H1 (cell line): ENCODE measurements at regions not wholly inside any gene's neighbourhood (a gene's known extent, or its start where the extent isn't known, plus 50 kb on each side); places are given as distances from the start of the nearest gene placed in this dataset.

Experiments used
- CTCF ChIA-PET: fragments of 300-600 bp; sonication (Branson Sonifier 250); formaldehyde crosslinking; loops from one replicate; lab custom pipeline; 2021; ENCODE audit not compliant: partially characterized antibody; lab: Charles Lee
- POLR2A ChIA-PET: fragments of 300-600 bp; sonication (Branson Sonifier 250); formaldehyde crosslinking; loops from one replicate; lab custom pipeline; 2021; ENCODE audit warnings: inconsistent platforms; ENCODE audit not compliant: partially characterized antibody; lab: Charles Lee
- DNase-seq, 2 experiments: peaks; one replicate each; pipeline versions ENCODE4 v3.0.0 to v3.0.0-alpha.2; 2010 to 2022; ENCODE audit warnings: low spot score in 2 of 2, low read depth in 1 of 2, mixed read lengths in 1 of 2
- FAIRE-seq: peaks from 2 replicates; lab custom pipeline; 2011; peaks lifted over from hg19 to GRCh38; lab: Jason Lieb, UNC
- H2AFZ ChIP-seq: 2 replicates; pipeline ENCODE4 v1.8.1; 2012; ENCODE audit warnings: low read length, inconsistent platforms
- H2AK5ac ChIP-seq: 2 replicates; pipeline ENCODE4 v1.6.1; 2013; ENCODE audit warnings: low read depth, low read length
- H2BK120ac ChIP-seq: replicated peaks from 2 replicates; pipeline ENCODE3; 2013; ENCODE audit warnings: low read depth, low read length, inconsistent platforms
- H2BK12ac ChIP-seq: 2 replicates; pipeline ENCODE4 v1.6.1; 2013; ENCODE audit warnings: low read depth, low read length
- H2BK15ac ChIP-seq: 2 replicates; pipeline ENCODE4 v1.6.1; 2013; ENCODE audit warnings: low read length
- H2BK20ac ChIP-seq: 2 replicates; pipeline ENCODE4 v1.6.1; 2013; ENCODE audit warnings: low read length
- H2BK5ac ChIP-seq: 2 replicates; pipeline ENCODE4 v1.6.1; 2013; ENCODE audit warnings: low read depth, low read length
- H3K14ac ChIP-seq: 2 replicates; pipeline ENCODE4 v1.6.1; 2013; ENCODE audit warnings: inconsistent platforms; ENCODE audit not compliant: insufficient read length
- H3K18ac ChIP-seq: 2 replicates; pipeline ENCODE4 v1.6.1; 2013; ENCODE audit warnings: low read length; ENCODE audit errors: extremely low read depth
- H3K23ac ChIP-seq: 2 replicates; pipeline ENCODE4 v1.6.1; 2013; ENCODE audit warnings: inconsistent platforms; ENCODE audit not compliant: insufficient read length
- H3K23me2 ChIP-seq: 2 replicates; pipeline ENCODE4 v1.6.1; 2013; ENCODE audit warnings: low read depth, low read length
- H3K27ac ChIP-seq: 2 replicates; pipeline ENCODE4 v1.6.1; 2011; ENCODE audit warnings: low read depth, low read length, inconsistent platforms
- H3K27me3 ChIP-seq, 4 experiments: replicated peaks in 1 of 4; 1 replicate in 1 of 4; 2 replicates in 3 of 4; pipeline versions ENCODE4 v1.6.1 to v1.8.1; 2011 to 2013; ENCODE audit warnings: low read length in 3 of 4, mild to moderate bottlenecking in 3 of 4, inconsistent platforms in 2 of 4, mixed read lengths in 2 of 4, moderate library complexity in 1 of 4; ENCODE audit not compliant: control insufficient read depth in 3 of 4, insufficient read depth in 3 of 4; ENCODE audit errors: extremely low read depth in 1 of 4
- H3K36me3 ChIP-seq, 4 experiments: 2 replicates each; pipeline versions ENCODE4 v1.6.1 to v1.8.1; 2011 to 2013; ENCODE audit warnings: mild to moderate bottlenecking in 4 of 4, low read length in 3 of 4, moderate library complexity in 2 of 4, control low read depth in 1 of 4, inconsistent platforms in 1 of 4; ENCODE audit not compliant: insufficient read depth in 4 of 4, control insufficient read depth in 2 of 4
- H3K4ac ChIP-seq: replicated peaks from 2 replicates; pipeline ENCODE3; 2013; ENCODE audit warnings: low read length, low read depth, mixed read lengths, inconsistent platforms; ENCODE audit not compliant: insufficient read length
- H3K4me1 ChIP-seq, 4 experiments: replicated peaks in 1 of 4; 1 replicate in 1 of 4; 2 replicates in 3 of 4; pipeline versions ENCODE4 v1.6.1 to v1.8.1; 2011 to 2013; ENCODE audit warnings: low read length in 3 of 4, inconsistent platforms in 2 of 4, mixed read lengths in 1 of 4; ENCODE audit not compliant: insufficient read depth in 4 of 4, control insufficient read depth in 3 of 4
- H3K4me2 ChIP-seq, 2 experiments: 2 replicates each; pipeline versions ENCODE4 v1.6.1 to v1.8.1; 2011 to 2013; ENCODE audit warnings: low read depth in 2 of 2, low read length in 2 of 2, control low read depth in 1 of 2, inconsistent platforms in 1 of 2, mild to moderate bottlenecking in 1 of 2; ENCODE audit not compliant: insufficient read depth in 1 of 2
- H3K4me3 ChIP-seq, 4 experiments: fragments of 200-600, 300-600 bp in 1 of 4; sonication (generic), shearing (Covaris generic), sonication (Bioruptor Twin) in 1 of 4; 2 replicates each; pipeline versions ENCODE4 v1.5.1 to v1.8.1; 2011 to 2016; ENCODE audit warnings: low read length in 4 of 4, low read depth in 3 of 4, control low read depth in 2 of 4, inconsistent platforms in 2 of 4, mild to moderate bottlenecking in 2 of 4, mixed read lengths in 1 of 4, moderate library complexity in 1 of 4; ENCODE audit not compliant: insufficient read depth in 2 of 4; ENCODE audit errors: extremely low read depth in 1 of 4
- H3K56ac ChIP-seq: replicated peaks from 2 replicates; pipeline ENCODE3; 2013; ENCODE audit warnings: low read depth, mild to moderate bottlenecking, mixed read lengths, low read length, inconsistent platforms; ENCODE audit not compliant: insufficient read length
- H3K79me1 ChIP-seq: 2 replicates; pipeline ENCODE4 v1.6.1; 2013; ENCODE audit warnings: low read depth, low read length, control low read depth
- H3K79me2 ChIP-seq, 2 experiments: 2 replicates each; pipeline versions ENCODE4 v1.6.1 to v1.8.1; 2012 to 2013; ENCODE audit warnings: low read length in 2 of 2, mild to moderate bottlenecking in 2 of 2, inconsistent platforms in 1 of 2; ENCODE audit not compliant: insufficient read depth in 2 of 2, control insufficient read depth in 1 of 2
- H3K9ac ChIP-seq, 4 experiments: replicated peaks in 1 of 4; 1 replicate in 1 of 4; 2 replicates in 3 of 4; pipeline versions ENCODE4 v1.6.1 to v1.8.1; 2011 to 2013; ENCODE audit warnings: low read depth in 3 of 4, low read length in 3 of 4, control low read depth in 2 of 4, mild to moderate bottlenecking in 2 of 4, moderate library complexity in 2 of 4, inconsistent platforms in 1 of 4; ENCODE audit errors: extremely low read depth in 1 of 4
- H3K9me3 ChIP-seq, 2 experiments: 2 replicates each; pipeline versions ENCODE4 v1.6.1 to v1.8.1; 2012 to 2013; ENCODE audit warnings: mild to moderate bottlenecking in 2 of 2, moderate library complexity in 2 of 2, control low read depth in 1 of 2, inconsistent platforms in 1 of 2, low read depth in 1 of 2, low read length in 1 of 2, mixed read lengths in 1 of 2; ENCODE audit not compliant: insufficient read depth in 2 of 2
- H4K20me1 ChIP-seq, 2 experiments: replicated peaks in 1 of 2; 2 replicates each; pipeline versions ENCODE3 to v1.8.1; 2011 to 2013; ENCODE audit warnings: inconsistent platforms in 2 of 2, low read length in 2 of 2, mild to moderate bottlenecking in 1 of 2; ENCODE audit not compliant: insufficient read depth in 2 of 2, control insufficient read depth in 1 of 2
- H4K5ac ChIP-seq: 2 replicates; pipeline ENCODE4 v1.6.1; 2013; ENCODE audit warnings: low read length, low read depth, mixed read lengths, inconsistent platforms; ENCODE audit not compliant: insufficient read length
- H4K8ac ChIP-seq: 2 replicates; pipeline ENCODE4 v1.8.0; 2013; ENCODE audit warnings: mild to moderate bottlenecking, moderate library complexity, low read length, inconsistent platforms; ENCODE audit not compliant: insufficient read depth; ENCODE audit errors: extremely low read depth
- H4K91ac ChIP-seq: replicated peaks from 2 replicates; pipeline ENCODE3; 2013; ENCODE audit warnings: low read length, mixed read lengths, inconsistent platforms; ENCODE audit not compliant: insufficient read length
- ASH2L ChIP-seq: fragments of 200-600, 300-600 bp; sonication (generic); IDR thresholded peaks from one replicate; pipeline ENCODE4 v1.7.1; 2017; ENCODE audit warnings: low read length
- ATF3 ChIP-seq: IDR thresholded peaks from 2 replicates; pipeline ENCODE4 v1.6.1; 2011; ENCODE audit warnings: low read depth, mild to moderate bottlenecking, low read length; ENCODE audit not compliant: insufficient read depth
- KDM1A ChIP-seq: fragments of 200-600, 300-600 bp; sonication (generic); IDR thresholded peaks from 2 replicates; pipeline ENCODE4 v1.7.1; 2016; ENCODE audit warnings: mild to moderate bottlenecking, low read length, borderline replicate concordance
- TBP ChIP-seq: IDR thresholded peaks from 2 replicates; pipeline ENCODE4 v1.6.1; 2011; ENCODE audit warnings: low read depth, low read length, improper control_type of control experiment

- Histone ChIP-seq H3K4me3 (no peak overlapping the region), H2AK5ac (no peak overlapping the region), H2BK15ac (no peak overlapping the region), H3K79me2 (no peaks in the 10 kb centered on the region), H2BK5ac (no peak overlapping the region), H4K91ac (no peak overlapping the region), H2BK20ac (no peak overlapping the region), H3K36me3 (no peaks in the 10 kb centered on the region), H2BK12ac (no peak overlapping the region), H2AFZ (no peak overlapping the region), H3K9ac (no peak overlapping the region), H3K27me3 (no peaks in the 10 kb centered on the region), H4K5ac (no peak overlapping the region), H3K56ac (no peak overlapping the region), H3K14ac (no peak overlapping the region), H3K79me1 (no peaks in the 10 kb centered on the region), H3K27ac (no peak overlapping the region), H3K4me2 (no peak overlapping the region), H4K8ac (no peak overlapping the region), H3K4ac (no peak overlapping the region), H3K18ac (no peak overlapping the region), H4K20me1 (no peaks in the 10 kb centered on the region), H3K23ac (no peak overlapping the region), H3K9me3 (peaks cover 0 to 5% of the 10 kb centered on the region in 2 experiments; a peak in 1 of 4 replicates), H3K23me2 (no peaks in the 10 kb centered on the region), H3K4me1 (no peaks in the 10 kb centered on the region), H2BK120ac (no peak overlapping the region)
- CTCF ChIA-PET = no interaction called here
- POLR2A ChIA-PET = no interaction called here
- FAIRE-seq = no peak
- no peak for TF ChIP-seq ATF3
- TF ChIP-seq TBP = no peak
- no peak for TF ChIP-seq KDM1A
- no peak for TF ChIP-seq ASH2L
- DNase-seq = no peak
Observed at GRCh38 chr11:23932485-23932898, 564.4 kb upstream of the LUZP2 start.
